PC-9 (cell line): ENCODE measurements at regions not wholly inside any gene's neighbourhood (a gene's known extent, or its start where the extent isn't known, plus 50 kb on each side); places are given as distances from the start of the nearest gene placed in this dataset.

Experiments
- BruUV-seq: library from RNA; stranded (reverse); fragments of 400-500 nt; replicated peaks from 2 replicates; lab custom pipeline; 2021; lab: Mats Ljungman, UMichigan
- CTCF ChIA-PET: fragments of 300-600 bp; sonication (Branson Sonifier 250); formaldehyde crosslinking; loops from one replicate; lab custom pipeline; 2022; ENCODE audit warnings: antibody characterized with exemption; lab: Charles Lee
- POLR2A ChIA-PET: fragments of 300-600 bp; sonication (Branson Sonifier 250); formaldehyde crosslinking; loops from one replicate; lab custom pipeline; 2022; ENCODE audit warnings: antibody characterized with exemption; ENCODE audit not compliant: unreplicated experiment; lab: Charles Lee
- DNase-seq, 2 experiments: peaks; one replicate each; pipeline versions ENCODE4 v3.0.0 to v3.0.0-alpha.2; 2015 to 2022; ENCODE audit warnings: mixed read lengths in 1 of 2
- H2AFZ ChIP-seq: fragments of 200-600 bp; sonication (generic); 2 replicates; pipeline ENCODE4 v1.8.1; 2017; ENCODE audit warnings: antibody characterized with exemption
- H3F3A ChIP-seq: fragments of 200-600 bp; sonication (generic); 2 replicates; pipeline ENCODE4 v1.8.1; 2017; ENCODE audit warnings: antibody characterized with exemption, mild to moderate bottlenecking, low read depth; ENCODE audit not compliant: insufficient read depth
- H3K27ac ChIP-seq: fragments of 200-600 bp; sonication (generic); 2 replicates; pipeline ENCODE4 v1.6.1; 2016; ENCODE audit warnings: mixed run types
- H3K27me3 ChIP-seq: fragments of 200-600 bp; sonication (generic); 2 replicates; pipeline ENCODE4 v1.6.1; 2016; ENCODE audit warnings: low read depth, mixed run types; ENCODE audit not compliant: insufficient read depth
- H3K36me3 ChIP-seq: fragments of 200-600 bp; sonication (generic); 2 replicates; pipeline ENCODE4 v1.6.1; 2016; ENCODE audit warnings: low read depth, mixed run types
- H3K4me1 ChIP-seq: fragments of 200-600 bp; sonication (generic); replicated peaks from 2 replicates; pipeline ENCODE4 v1.6.1; 2016; ENCODE audit warnings: mixed run types; ENCODE audit not compliant: insufficient read depth
- H3K4me2 ChIP-seq: fragments of 200-600 bp; sonication (generic); 2 replicates; pipeline ENCODE4 v1.6.1; 2017; ENCODE audit warnings: mixed run types
- H3K4me3 ChIP-seq: fragments of 200-600 bp; sonication (generic); 2 replicates; pipeline ENCODE4 v1.6.1; 2016; ENCODE audit warnings: mixed run types
- H3K79me2 ChIP-seq: fragments of 200-600 bp; sonication (generic); 2 replicates; pipeline ENCODE4 v1.6.1; 2017; ENCODE audit warnings: low read depth, mixed run types
- H3K9me2 ChIP-seq: fragments of 200-600 bp; sonication (generic); 2 replicates; pipeline ENCODE4 v1.8.1; 2017; ENCODE audit warnings: mild to moderate bottlenecking; ENCODE audit not compliant: insufficient read depth
- H3K9me3 ChIP-seq: fragments of 200-600 bp; sonication (generic); 2 replicates; pipeline ENCODE4 v1.8.1; 2016; ENCODE audit warnings: low read depth; ENCODE audit not compliant: insufficient read depth
- H4K20me1 ChIP-seq: fragments of 200-600 bp; sonication (generic); 2 replicates; pipeline ENCODE4 v1.8.1; 2017; ENCODE audit not compliant: insufficient read depth
- CTCF ChIP-seq: fragments of 200-600 bp; sonication (generic); conservative IDR thresholded peaks from 2 replicates; pipeline ENCODE4 v1.6.1; 2017; ENCODE audit warnings: mixed run types, antibody characterized with exemption, mild to moderate bottlenecking, moderate library complexity
- EZH2 ChIP-seq: fragments of 200-600 bp; sonication (generic); IDR thresholded peaks from 2 replicates; pipeline ENCODE4 v1.8.0; 2017; ENCODE audit warnings: antibody characterized with exemption, low read depth
- intact Hi-C: fragments of 100-400 bp; cut with micrococcal nuclease; formaldehyde crosslinking; loops from one replicate; pipeline ENCODE4 v1.10.0; 2022; ENCODE audit not compliant: unreplicated experiment

- POLR2A ChIA-PET = no interaction called here
- DNase-seq = no peak
- no peaks in the 10 kb centered on the region for H3F3A ChIP-seq
- TF ChIP-seq CTCF = no peak
- TF ChIP-seq EZH2 = no peak
- intact Hi-C loops = no loop called here
- no peak overlapping the region for H3K4me2 ChIP-seq
- no TSS peak for BruUV-seq
- no peaks in the 10 kb centered on the region for H3K9me2 ChIP-seq
- H3K4me3 ChIP-seq = no peak overlapping the region
- no peaks in the 10 kb centered on the region for H4K20me1 ChIP-seq
- no peak overlapping the region for H2AFZ ChIP-seq
- no peaks in the 10 kb centered on the region for H3K4me1 ChIP-seq
- H3K36me3 ChIP-seq = no peaks in the 10 kb centered on the region
- no peaks in the 10 kb centered on the region for H3K79me2 ChIP-seq
- no peaks in the 10 kb centered on the region for H3K9me3 ChIP-seq
- no peaks in the 10 kb centered on the region for H3K27me3 ChIP-seq
- no peak overlapping the region for H3K27ac ChIP-seq
- CTCF ChIA-PET = no interaction called here
Observed at GRCh38 chr4:129208481-129208880, 112.5 kb downstream of the C4orf33 start.

GRCh38 chr4:129213692-129214091 is 117.7 kb downstream of the C4orf33 start:
- no peaks in the 10 kb centered on the region for H3K36me3 ChIP-seq
- intact Hi-C loops = no loop called here
- H3K4me1 ChIP-seq = no peaks in the 10 kb centered on the region
- H3K27me3 ChIP-seq = no peaks in the 10 kb centered on the region
- H4K20me1 ChIP-seq = no peaks in the 10 kb centered on the region
- H3K9me2 ChIP-seq = no peaks in the 10 kb centered on the region
- no peaks in the 10 kb centered on the region for H3K79me2 ChIP-seq
- H3K9me3 ChIP-seq = no peaks in the 10 kb centered on the region
- ChIA-PET CTCF (no interaction called here), POLR2A (no interaction called here)
- TF ChIP-seq EZH2 (no peak), CTCF (no peak)
- H3F3A ChIP-seq = no peaks in the 10 kb centered on the region
- H2AFZ ChIP-seq = no peak overlapping the region
- no peak overlapping the region for H3K27ac ChIP-seq
- H3K4me3 ChIP-seq = no peak overlapping the region
- H3K4me2 ChIP-seq = no peak overlapping the region
- no TSS peak for BruUV-seq
- DNase-seq = no peak

- no peaks in the 10 kb centered on the region for H3K27me3 ChIP-seq
- H3K4me2 ChIP-seq = no peak overlapping the region
- no peaks in the 10 kb centered on the region for H4K20me1 ChIP-seq
- POLR2A ChIA-PET = no interaction called here
- H3K4me3 ChIP-seq = no peak overlapping the region
- no peaks in the 10 kb centered on the region for H3K79me2 ChIP-seq
- CTCF ChIA-PET = no interaction called here
- H3K9me3 ChIP-seq = no peaks in the 10 kb centered on the region
- no peak overlapping the region for H3K27ac ChIP-seq
- intact Hi-C loops = no loop called here
- TF ChIP-seq EZH2 (no peak), CTCF (no peak)
- no peaks in the 10 kb centered on the region for H3F3A ChIP-seq
- no peaks in the 10 kb centered on the region for H3K9me2 ChIP-seq
- no peak overlapping the region for H2AFZ ChIP-seq
- no peak for DNase-seq
- H3K36me3 ChIP-seq = no peaks in the 10 kb centered on the region
- no peaks in the 10 kb centered on the region for H3K4me1 ChIP-seq
- BruUV-seq = no TSS peak
Observed at GRCh38 chr4:129218360-129218759, 122.4 kb downstream of the C4orf33 start.
